Cardiac fibroblast (primary cell): ENCODE measurements at regions not wholly inside any gene's neighbourhood (a gene's known extent, or its start where the extent isn't known, plus 50 kb on each side); places are given as distances from the start of the nearest gene placed in this dataset.
"Not testable (repeated sequence)": the region's sequence is repeated elsewhere in the genome, so short reads cannot be mapped to it uniquely, and the experiment has no call there.

Experiments
- DNase-seq, 2 donors: peaks; one replicate each; pipeline versions ENCODE4 v3.0.0 to v3.0.0-alpha.2; 2010; ENCODE audit warnings: low read depth in 2 of 2
- H3K4me3 ChIP-seq, 2 donors: replicated peaks in 1 of 2; 1 replicate in 1 of 2; 2 replicates in 1 of 2; pipeline ENCODE4 v1.5.1; 2011; ENCODE audit warnings: low read depth in 2 of 2, low read length in 2 of 2, mild to moderate bottlenecking in 2 of 2, moderate library complexity in 1 of 2
- CTCF ChIP-seq: IDR thresholded peaks from one replicate; pipeline ENCODE4 v1.5.1; 2011; ENCODE audit warnings: low read depth, mild to moderate bottlenecking, low read length, inconsistent platforms

- no peak for DNase-seq
- no peak overlapping the region for H3K4me3 ChIP-seq
- no peak for TF ChIP-seq CTCF
These were observed 81.6 kb upstream of the KLF4 start for GRCh38 chr9:107571148-107571547.

DNA sequence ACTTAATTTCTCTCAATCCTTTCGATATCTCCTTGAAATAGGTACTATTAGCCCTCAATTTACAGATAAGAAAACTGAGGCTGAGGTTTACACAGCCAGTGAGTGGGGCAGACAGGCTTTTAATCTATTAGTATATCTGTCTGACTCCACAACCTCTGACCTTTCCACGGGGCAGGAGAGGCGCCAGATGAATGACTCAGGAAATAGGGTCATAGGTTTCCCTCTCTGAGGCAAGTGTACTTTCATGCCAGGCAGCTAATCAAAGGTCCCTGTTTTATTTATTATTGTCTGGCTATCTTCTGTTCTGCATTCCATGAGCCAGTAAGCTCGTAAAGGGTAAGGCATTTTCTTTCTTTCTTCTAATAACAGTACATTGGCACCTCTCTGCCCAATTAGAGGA is 79.6 kb upstream of the KLF4 start:
- DNase-seq, result no peak
- no peak overlapping the region for H3K4me3 ChIP-seq
- TF ChIP-seq CTCF, result no peak

DNA sequence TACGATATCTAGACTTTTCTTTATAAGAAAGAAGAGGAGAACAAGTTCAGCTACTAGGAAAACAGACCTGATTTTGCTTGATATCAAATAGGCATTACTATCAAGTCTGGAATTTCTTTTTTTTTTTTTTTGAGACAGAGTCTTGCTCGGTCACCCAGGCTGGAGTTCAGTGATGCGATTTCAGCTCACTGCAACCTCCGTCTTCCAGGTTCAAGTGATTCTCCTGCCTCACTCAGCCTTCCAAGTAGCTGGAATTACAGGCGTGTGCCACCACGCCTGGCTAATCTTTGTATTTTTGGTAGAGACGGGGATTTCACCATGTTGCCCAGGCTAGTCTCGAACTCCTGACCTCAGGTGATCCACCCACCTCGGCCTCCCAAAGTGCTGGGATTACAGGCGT is 78.8 kb upstream of the KLF4 start:
- not testable (repeated sequence) for DNase-seq, H3K4me3 ChIP-seq

- no peak for DNase-seq
- TF ChIP-seq CTCF, result no peak
- no peak overlapping the region for H3K4me3 ChIP-seq
These were observed 77.9 kb upstream of the KLF4 start for GRCh38 chr9:107567462-107567861.

DNA sequence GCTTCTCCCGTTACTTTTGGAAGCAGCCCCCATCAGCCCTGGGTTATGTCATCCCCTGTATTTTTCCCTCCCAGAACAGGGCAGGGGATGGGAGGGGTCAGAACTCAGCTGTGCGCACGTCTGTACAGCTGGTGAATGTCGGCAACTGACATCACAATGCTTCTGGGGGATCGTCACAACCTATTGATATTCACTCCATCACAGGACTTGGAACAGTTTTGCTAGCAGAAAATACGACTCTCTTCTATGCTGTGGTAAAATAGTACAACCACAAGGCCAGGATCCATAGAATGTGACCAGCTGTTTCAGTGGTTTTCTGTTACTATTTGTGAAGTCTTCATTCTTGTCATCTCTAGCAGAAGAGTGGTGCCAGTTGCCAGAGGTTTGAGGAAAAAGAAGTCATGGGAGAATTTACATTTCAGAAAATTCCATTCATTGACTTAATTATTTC is 77.1 kb upstream of the KLF4 start:
- no peak for TF ChIP-seq CTCF
- DNase-seq, result peak in 1 of 2 donors; percentile 34
- H3K4me3 ChIP-seq, result no peak overlapping the region

DNA sequence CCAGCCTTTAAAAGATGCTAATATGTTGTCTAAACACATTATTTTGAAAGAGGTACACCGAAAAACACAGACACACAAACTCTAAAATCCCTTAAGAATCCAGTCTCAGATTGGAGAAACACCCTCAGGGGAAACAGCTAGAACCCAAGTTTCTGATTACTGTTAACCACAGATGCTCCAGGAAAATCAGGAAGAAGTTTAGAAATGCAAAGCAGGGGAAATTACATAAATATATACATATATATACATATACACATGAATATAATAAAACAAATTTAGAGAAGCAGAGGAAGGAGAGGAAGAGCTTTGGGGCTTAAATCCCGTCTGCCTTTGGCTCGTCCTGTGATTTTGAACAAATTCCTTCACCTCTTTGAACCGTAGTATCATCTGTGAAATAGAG is 73.2 kb upstream of the KLF4 start:
- no peak for TF ChIP-seq CTCF
- H3K4me3 ChIP-seq, result no peak overlapping the region
- DNase-seq, result no peak

DNA sequence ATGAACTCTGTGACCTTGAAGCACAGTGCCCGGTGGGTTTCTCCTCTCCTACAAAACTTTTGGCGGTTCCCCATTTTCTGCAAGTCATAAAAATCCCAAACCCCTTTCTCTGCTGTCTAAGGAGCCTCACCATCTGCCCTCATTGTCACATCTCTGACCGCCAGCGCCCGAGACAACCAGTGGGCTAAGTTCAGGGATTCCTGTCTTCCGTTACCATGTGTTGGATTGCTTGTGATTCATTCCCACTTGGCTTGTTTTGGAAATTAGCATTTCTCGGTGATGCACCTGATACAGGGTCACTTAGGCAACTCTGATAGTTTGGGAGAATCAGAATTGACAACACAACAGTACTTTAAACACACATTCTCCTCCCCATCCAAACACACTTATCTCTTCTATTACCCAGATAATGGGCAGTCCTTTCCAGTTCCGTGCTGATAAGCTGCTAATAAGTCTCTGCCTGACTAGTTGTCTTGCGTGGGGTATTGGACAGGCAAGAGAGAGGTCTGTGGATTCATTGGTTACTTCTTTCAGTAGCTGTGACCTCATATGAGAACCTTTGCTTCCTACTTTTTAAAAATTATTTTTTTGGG is 70.0 kb upstream of the KLF4 start:
- no peak for TF ChIP-seq CTCF
- no peak for DNase-seq

More for the DNA sequence above, 70.0 kb upstream of the KLF4 start:
- no peak overlapping the region for H3K4me3 ChIP-seq
